Hepatocyte (in vitro differentiated cells): ENCODE measurements at regions not wholly inside any gene's neighbourhood (a gene's known extent, or its start where the extent isn't known, plus 50 kb on each side); places are given as distances from the start of the nearest gene placed in this dataset.
"Not testable (repeated sequence)": the region's sequence is repeated elsewhere in the genome, so short reads cannot be mapped to it uniquely, and the experiment has no call there.

Experiments
- DNase-seq: peaks from one replicate; pipeline ENCODE4 v3.0.0-alpha.2; 2016; ENCODE audit warnings: low spot score
- H2AFZ ChIP-seq: fragments of 200-600 bp; sonication (generic); 2 replicates; pipeline ENCODE4 v1.6.0; 2016; ENCODE audit warnings: antibody characterized with exemption, mild to moderate bottlenecking
- H3K27ac ChIP-seq: fragments of 200-600 bp; sonication (generic); 2 replicates; pipeline ENCODE4 v1.5.1; 2016; ENCODE audit warnings: mild to moderate bottlenecking
- H3K27me3 ChIP-seq: fragments of 200-600 bp; sonication (generic); 2 replicates; pipeline ENCODE4 v1.6.1; 2016
- H3K36me3 ChIP-seq: fragments of 200-600 bp; sonication (generic); replicated peaks from 2 replicates; pipeline ENCODE4 v1.5.1; 2016; ENCODE audit warnings: low read depth; ENCODE audit not compliant: insufficient read depth
- H3K4me1 ChIP-seq: fragments of 200-600 bp; sonication (generic); 2 replicates; pipeline ENCODE4 v1.5.1; 2016; ENCODE audit warnings: mild to moderate bottlenecking, moderate library complexity; ENCODE audit not compliant: insufficient read depth
- H3K4me2 ChIP-seq: fragments of 200-600 bp; sonication (generic); 2 replicates; pipeline ENCODE4 v1.6.0; 2016
- H3K4me3 ChIP-seq: fragments of 200-600 bp; sonication (generic); 2 replicates; pipeline ENCODE4 v1.5.1; 2016; ENCODE audit warnings: mild to moderate bottlenecking
- H3K79me2 ChIP-seq: fragments of 200-600 bp; sonication (generic); 2 replicates; pipeline ENCODE4 v1.6.0; 2017; ENCODE audit warnings: mild to moderate bottlenecking
- H3K9me2 ChIP-seq: fragments of 200-600 bp; sonication (generic); replicated peaks from 2 replicates; pipeline ENCODE4 v1.6.0; 2017; ENCODE audit warnings: mild to moderate bottlenecking; ENCODE audit not compliant: insufficient read depth
- H3K9me3 ChIP-seq: fragments of 200-600 bp; sonication (generic); 2 replicates; pipeline ENCODE4 v1.5.1; 2016; ENCODE audit warnings: low read depth, mild to moderate bottlenecking
- H4K20me1 ChIP-seq: fragments of 200-600 bp; sonication (generic); 2 replicates; pipeline ENCODE4 v1.6.0; 2016; ENCODE audit warnings: mild to moderate bottlenecking; ENCODE audit not compliant: insufficient read depth, poor library complexity, severe bottlenecking
- CTCF ChIP-seq: fragments of 200-600 bp; sonication (generic); IDR thresholded peaks from 2 replicates; pipeline ENCODE4 v1.5.1; 2016; ENCODE audit warnings: antibody characterized with exemption, mild to moderate bottlenecking; ENCODE audit not compliant: poor library complexity
- EZH2 ChIP-seq: fragments of 200-600 bp; sonication (generic); IDR thresholded peaks from 2 replicates; pipeline ENCODE4 v1.6.1; 2016; ENCODE audit warnings: antibody characterized with exemption, mild to moderate bottlenecking, borderline replicate concordance
- EZH2phosphoT487 ChIP-seq: fragments of 200-600 bp; sonication (generic); IDR thresholded peaks from one replicate; pipeline ENCODE4 v1.6.1; 2018; ENCODE audit warnings: antibody characterized with exemption, mild to moderate bottlenecking, low read depth, moderate library complexity; ENCODE audit not compliant: unreplicated experiment, severe bottlenecking
- WGBS: methylation state at CpG from one replicate; pipeline ENCODE4 v1.1.6; 2016; ENCODE audit warnings: low lambda C conversion rate; ENCODE audit errors: missing lambda C conversion rate; 5-methylcytosine and 5-hydroxymethylcytosine counted together

GRCh38 chr14:53365486-53366130 lies 212.5 kb upstream of the DDHD1 start:
- Histone ChIP-seq H3K79me2 (no peaks in the 10 kb centered on the region), H3K9me3 (no peaks in the 10 kb centered on the region), H3K27me3 (no peaks in the 10 kb centered on the region), H3K27ac (peak overlapping the region; percentile 59), H2AFZ (no peak overlapping the region), H3K4me3 (no peak overlapping the region), H4K20me1 (no peaks in the 10 kb centered on the region), H3K4me1 (peaks cover 22% of the 10 kb centered on the region), H3K9me2 (no peaks in the 10 kb centered on the region), H3K4me2 (no peak overlapping the region), H3K36me3 (no peaks in the 10 kb centered on the region)
- no peak for TF ChIP-seq EZH2phosphoT487
- no peak for TF ChIP-seq EZH2
- no peak for TF ChIP-seq CTCF
- DNase-seq: no peak
- WGBS: 88% methylated on average over 3 of the region's 3 CpGs

- not testable (repeated sequence) for H3K27ac ChIP-seq
Observed at GRCh38 chr14:53362916-53363315, 209.8 kb upstream of the DDHD1 start.

GRCh38 chr14:53360829-53361228 lies 207.7 kb upstream of the DDHD1 start:
- Histone ChIP-seq H3K27ac (no peak overlapping the region), H3K4me3 (no peak overlapping the region), H4K20me1 (no peaks in the 10 kb centered on the region), H3K9me2 (no peaks in the 10 kb centered on the region), H3K27me3 (no peaks in the 10 kb centered on the region), H3K79me2 (no peaks in the 10 kb centered on the region), H3K9me3 (no peaks in the 10 kb centered on the region), H2AFZ (no peak overlapping the region), H3K36me3 (no peaks in the 10 kb centered on the region), H3K4me2 (no peak overlapping the region), H3K4me1 (peaks cover 12% of the 10 kb centered on the region)
- TF ChIP-seq CTCF: no peak
- no peak for TF ChIP-seq EZH2
- TF ChIP-seq EZH2phosphoT487: no peak
- no peak for DNase-seq

More at GRCh38 chr14:53362916-53363315, 209.8 kb upstream of the DDHD1 start:
- not testable (repeated sequence) for H4K20me1 ChIP-seq, H3K79me2 ChIP-seq, H3K27me3 ChIP-seq, H3K4me1 ChIP-seq, H2AFZ ChIP-seq, H3K4me3 ChIP-seq, H3K9me3 ChIP-seq, DNase-seq, H3K36me3 ChIP-seq, H3K9me2 ChIP-seq, H3K4me2 ChIP-seq
- WGBS: 88% methylated on average over 2 of the region's 2 CpGs

GRCh38 chr14:53358166-53358565 lies 205.0 kb upstream of the DDHD1 start:
- no peak for DNase-seq
- no peak for TF ChIP-seq CTCF
- TF ChIP-seq EZH2phosphoT487: no peak
- no peak for TF ChIP-seq EZH2
- H2AFZ ChIP-seq: no peak overlapping the region
- H3K4me3 ChIP-seq: no peak overlapping the region
- H3K36me3 ChIP-seq: no peaks in the 10 kb centered on the region
- H3K9me2 ChIP-seq: no peaks in the 10 kb centered on the region
- H3K4me2 ChIP-seq: no peak overlapping the region
- no peaks in the 10 kb centered on the region for H3K79me2 ChIP-seq
- no peaks in the 10 kb centered on the region for H3K9me3 ChIP-seq
- no peak overlapping the region for H3K27ac ChIP-seq
- no peaks in the 10 kb centered on the region for H4K20me1 ChIP-seq
- H3K27me3 ChIP-seq: no peaks in the 10 kb centered on the region
- peaks cover 29% of the 10 kb centered on the region for H3K4me1 ChIP-seq
